ENCODE measurements at regions not wholly inside any gene's neighbourhood (a gene's known extent, or its start where the extent isn't known, plus 50 kb on each side); places are given as distances from the start of the nearest gene placed in this dataset.

GRCh38 chr5:39502704-39503103 lies 77.9 kb upstream of the DAB2 start:
- peak overlapping the region; percentile 4 to 76 for H3K27ac ChIP-seq
- no peak for DNase-seq (ENCODE audit: low spot score)

GRCh38 chr5:39501397-39501796 lies 76.6 kb upstream of the DAB2 start:
- peak overlapping the region in 1 of 2 donors; percentile 76 for H3K27ac ChIP-seq
- no peak for TF ChIP-seq CTCF (IDR thresholded peaks at IDR 0.05)
- H3K4me3 ChIP-seq, result no peak overlapping the region
- no peak for DNase-seq (ENCODE audit: low spot score)

More at GRCh38 chr5:39502704-39503103, 77.9 kb upstream of the DAB2 start:
- no peak for TF ChIP-seq CTCF (IDR thresholded peaks at IDR 0.05)
- H3K4me3 ChIP-seq, result no peak overlapping the region

GRCh38 chr5:39500551-39501175 lies 75.9 kb upstream of the DAB2 start:
- H3K4me3 ChIP-seq, result no peak overlapping the region
- no peak for DNase-seq (ENCODE audit: low spot score)
- H3K27ac ChIP-seq, result no peak overlapping the region
- no peak for TF ChIP-seq CTCF (IDR thresholded peaks at IDR 0.05)

GRCh38 chr5:39498278-39498952 lies 73.6 kb upstream of the DAB2 start:
- Histone ChIP-seq H3K27ac (no peak overlapping the region), H3K4me3 (no peak overlapping the region)
- no peak for DNase-seq (ENCODE audit: low spot score)
- TF ChIP-seq CTCF (IDR thresholded peaks at IDR 0.05), result no peak

GRCh38 chr5:39497322-39497721 lies 72.5 kb upstream of the DAB2 start:
- no peak for TF ChIP-seq CTCF (IDR thresholded peaks at IDR 0.05)
- Histone ChIP-seq H3K27ac (no peak overlapping the region), H3K4me3 (no peak overlapping the region)
- no peak for DNase-seq (ENCODE audit: low spot score)

GRCh38 chr5:39495227-39495626 lies 70.4 kb upstream of the DAB2 start:
- no peak overlapping the region for H3K4me3 ChIP-seq
- no peak for TF ChIP-seq CTCF (IDR thresholded peaks at IDR 0.05)
- DNase-seq (ENCODE audit: low spot score), result no peak
- H3K27ac ChIP-seq, result peak overlapping the region in 1 of 2 donors; percentile 63

GRCh38 chr5:39494534-39494933 lies 69.8 kb upstream of the DAB2 start:
- no peak for TF ChIP-seq CTCF (IDR thresholded peaks at IDR 0.05)
- Histone ChIP-seq H3K27ac (peak overlapping the region in 1 of 2 donors; percentile 63), H3K4me3 (peak overlapping the region; percentile 17)
- no peak for DNase-seq (ENCODE audit: low spot score)

All from coronary artery (tissue), 2 donors.